ENCODE measurements at regions not wholly inside any gene's neighbourhood (a gene's known extent, or its start where the extent isn't known, plus 50 kb on each side); places are given as distances from the start of the nearest gene placed in this dataset.

DNA sequence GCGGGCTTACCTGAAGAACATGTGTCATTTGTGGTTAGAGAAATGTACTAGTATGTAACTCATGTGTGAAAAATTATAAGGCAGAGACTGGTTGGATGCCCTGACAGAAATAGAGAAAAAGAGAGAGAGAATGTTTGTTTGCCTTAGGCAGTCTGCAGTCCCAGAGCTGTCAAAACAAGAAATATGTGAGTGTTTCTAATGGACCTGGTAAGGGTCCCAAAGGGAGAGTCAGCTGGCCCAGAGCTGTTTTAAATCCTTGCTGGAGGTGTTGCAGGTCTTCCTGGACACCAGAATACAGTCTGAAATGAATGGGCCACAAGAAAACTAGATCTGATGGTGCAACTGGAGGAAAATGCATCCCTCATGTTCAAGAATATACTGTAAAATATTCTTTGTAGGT lies 158.3 kb upstream of the OGFRL1 start:
- DNase-seq, result no peak
- H3K27ac ChIP-seq, result no peak overlapping the region
- WGBS, 5 donors, result 95 to 100% (median 97%) methylated on average over 1 of the region's 1 CpG
- H3K4me1 ChIP-seq, result no peaks in the 10 kb centered on the region
- TF ChIP-seq POLR2AphosphoS5 (IDR thresholded peaks at IDR 0.05) (no peak), POLR2A (IDR thresholded peaks at IDR 0.05) (no peak), EP300 (IDR thresholded peaks at IDR 0.05) (no peak)
- TF ChIP-seq, protein P1, sequence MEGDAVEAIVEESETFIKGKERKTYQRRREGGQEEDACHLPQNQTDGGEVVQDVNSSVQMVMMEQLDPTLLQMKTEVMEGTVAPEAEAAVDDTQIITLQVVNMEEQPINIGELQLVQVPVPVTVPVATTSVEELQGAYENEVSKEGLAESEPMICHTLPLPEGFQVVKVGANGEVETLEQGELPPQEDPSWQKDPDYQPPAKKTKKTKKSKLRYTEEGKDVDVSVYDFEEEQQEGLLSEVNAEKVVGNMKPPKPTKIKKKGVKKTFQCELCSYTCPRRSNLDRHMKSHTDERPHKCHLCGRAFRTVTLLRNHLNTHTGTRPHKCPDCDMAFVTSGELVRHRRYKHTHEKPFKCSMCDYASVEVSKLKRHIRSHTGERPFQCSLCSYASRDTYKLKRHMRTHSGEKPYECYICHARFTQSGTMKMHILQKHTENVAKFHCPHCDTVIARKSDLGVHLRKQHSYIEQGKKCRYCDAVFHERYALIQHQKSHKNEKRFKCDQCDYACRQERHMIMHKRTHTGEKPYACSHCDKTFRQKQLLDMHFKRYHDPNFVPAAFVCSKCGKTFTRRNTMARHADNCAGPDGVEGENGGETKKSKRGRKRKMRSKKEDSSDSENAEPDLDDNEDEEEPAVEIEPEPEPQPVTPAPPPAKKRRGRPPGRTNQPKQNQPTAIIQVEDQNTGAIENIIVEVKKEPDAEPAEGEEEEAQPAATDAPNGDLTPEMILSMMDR (IDR thresholded peaks at IDR 0.05), result no peak
- intact Hi-C loops (cut with DNase I; ENCODE audit: low total_unique reads), result no loop called here
- no peaks in the 10 kb centered on the region for H3K36me3 ChIP-seq
- H3K9me3 ChIP-seq, result peaks cover 0 to 4% (median 0%) of the 10 kb centered on the region in 4 donors
- no peak overlapping the region for H3K4me3 ChIP-seq
- no peaks in the 10 kb centered on the region for H3K27me3 ChIP-seq

DNA sequence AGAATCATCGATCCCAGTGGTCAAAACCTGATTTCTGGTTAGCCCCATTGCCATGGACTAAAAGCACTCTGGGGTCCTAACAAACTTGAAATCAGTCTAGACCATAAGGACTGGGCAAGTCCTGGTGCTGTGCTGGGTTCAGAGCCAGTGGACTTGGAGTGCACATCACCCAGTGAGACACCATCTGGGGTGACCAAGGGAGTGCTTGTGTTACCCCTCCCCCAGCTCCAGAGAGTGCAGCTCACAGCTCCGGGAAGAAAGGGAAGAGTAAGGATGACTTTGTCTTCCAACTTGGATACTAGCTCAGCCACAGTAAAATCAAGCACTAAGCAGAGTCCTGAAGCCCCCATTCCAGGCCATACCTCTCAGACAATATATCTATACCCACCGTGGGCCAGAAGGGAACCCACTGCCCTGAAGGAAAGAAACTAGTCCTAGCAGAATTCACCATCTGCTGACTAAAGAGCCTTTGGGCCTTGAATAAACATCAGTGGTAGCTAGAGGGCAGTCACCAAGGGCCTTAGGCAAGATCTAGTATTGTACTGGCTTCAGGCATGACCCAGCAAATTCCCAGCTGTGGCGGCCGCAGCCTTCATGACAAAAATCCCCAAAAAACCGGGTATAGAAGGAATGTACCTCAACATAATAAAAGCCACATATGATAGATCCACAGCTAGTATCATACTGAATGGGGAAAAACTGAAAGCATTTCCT lies 153.5 kb upstream of the OGFRL1 start:
- 76 to 85% (median 79%) methylated on average over 6 of the region's 6 CpGs for WGBS, 5 donors
- Histone ChIP-seq H3K27ac (no peak overlapping the region), H3K4me1 (no peaks in the 10 kb centered on the region), H3K36me3 (no peaks in the 10 kb centered on the region), H3K9me3 (peaks cover 0 to 6% (median 5%) of the 10 kb centered on the region in 4 donors), H3K4me3 (no peak overlapping the region), H3K27me3 (no peaks in the 10 kb centered on the region)
- no peak for TF ChIP-seq POLR2AphosphoS5 (IDR thresholded peaks at IDR 0.05)
- no peak for TF ChIP-seq POLR2A (IDR thresholded peaks at IDR 0.05)
- TF ChIP-seq, protein P1 (IDR thresholded peaks at IDR 0.05), result no peak
- TF ChIP-seq EP300 (IDR thresholded peaks at IDR 0.05), result no peak
- DNase-seq, result no peak
- intact Hi-C loops (cut with DNase I; ENCODE audit: low total_unique reads), result no loop called here

DNA sequence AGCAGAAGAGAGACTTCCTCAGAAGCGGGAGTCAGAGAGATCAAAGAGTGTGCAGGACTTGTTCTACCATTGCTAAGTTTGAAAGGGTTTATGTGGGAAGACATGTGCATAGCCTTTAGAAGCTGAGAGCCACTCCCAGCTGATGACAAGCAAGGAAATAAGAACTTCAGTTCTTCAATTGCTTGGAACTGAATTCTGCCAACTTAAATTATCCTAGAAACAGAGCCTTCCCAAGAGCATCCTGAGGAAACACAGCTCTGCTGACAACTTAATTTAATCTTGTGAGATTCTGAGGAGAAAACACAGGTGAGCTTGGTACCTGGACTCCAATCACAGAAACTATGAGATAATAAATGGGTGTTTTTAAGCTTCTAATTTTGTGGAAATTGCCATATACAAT lies 150.6 kb upstream of the OGFRL1 start:
- peaks cover 0 to 7% (median 5%) of the 10 kb centered on the region in 4 donors for H3K9me3 ChIP-seq
- H3K36me3 ChIP-seq, result no peaks in the 10 kb centered on the region
- 78 to 88% (median 81%) methylated on average over 1 of the region's 1 CpG for WGBS, 5 donors
- no peak overlapping the region for H3K4me3 ChIP-seq
- TF ChIP-seq, protein P1 (IDR thresholded peaks at IDR 0.05), result no peak
- TF ChIP-seq POLR2AphosphoS5 (IDR thresholded peaks at IDR 0.05), result no peak
- TF ChIP-seq EP300 (IDR thresholded peaks at IDR 0.05), result no peak
- no peak for TF ChIP-seq POLR2A (IDR thresholded peaks at IDR 0.05)
- DNase-seq, result no peak
- no peaks in the 10 kb centered on the region for H3K4me1 ChIP-seq
- no peak overlapping the region for H3K27ac ChIP-seq
- no peaks in the 10 kb centered on the region for H3K27me3 ChIP-seq
- intact Hi-C loops (cut with DNase I; ENCODE audit: low total_unique reads), result no loop called here

DNA sequence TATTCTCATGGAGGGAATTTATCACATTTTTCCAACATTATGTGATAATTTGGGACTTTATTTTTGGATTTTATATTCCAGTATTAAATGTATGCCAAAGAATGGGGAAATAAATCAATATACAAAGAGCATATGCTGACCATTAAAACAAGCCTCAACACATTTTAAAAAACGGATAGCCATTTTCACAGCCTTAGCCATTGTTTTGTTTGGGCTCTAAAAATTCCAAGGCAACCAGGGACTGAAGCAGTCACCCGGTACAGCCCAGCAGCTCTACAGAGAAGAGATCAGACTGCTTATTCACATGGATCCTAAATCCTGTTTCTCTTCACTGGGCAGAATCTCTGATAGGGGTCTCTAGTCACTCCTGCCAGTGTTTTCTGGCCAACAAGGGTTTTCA lies 150.2 kb upstream of the OGFRL1 start:
- intact Hi-C loops (cut with DNase I; ENCODE audit: low total_unique reads), result no loop called here
- H3K27me3 ChIP-seq, result no peaks in the 10 kb centered on the region
- 47 to 80% (median 61%) methylated on average over 2 of the region's 2 CpGs for WGBS, 5 donors
- DNase-seq, result no peak
- no peak overlapping the region for H3K27ac ChIP-seq
- no peaks in the 10 kb centered on the region for H3K4me1 ChIP-seq
- peaks cover 0 to 7% (median 5%) of the 10 kb centered on the region in 4 donors for H3K9me3 ChIP-seq
- no peaks in the 10 kb centered on the region for H3K36me3 ChIP-seq
- TF ChIP-seq EP300 (IDR thresholded peaks at IDR 0.05), result no peak
- TF ChIP-seq POLR2AphosphoS5 (IDR thresholded peaks at IDR 0.05), result no peak
- TF ChIP-seq, protein P1 (IDR thresholded peaks at IDR 0.05), result no peak
- no peak for TF ChIP-seq POLR2A (IDR thresholded peaks at IDR 0.05)
- no peak overlapping the region for H3K4me3 ChIP-seq
